ENCODE measurements at regions not wholly inside any gene's neighbourhood (a gene's known extent, or its start where the extent isn't known, plus 50 kb on each side); places are given as distances from the start of the nearest gene placed in this dataset.

DNA sequence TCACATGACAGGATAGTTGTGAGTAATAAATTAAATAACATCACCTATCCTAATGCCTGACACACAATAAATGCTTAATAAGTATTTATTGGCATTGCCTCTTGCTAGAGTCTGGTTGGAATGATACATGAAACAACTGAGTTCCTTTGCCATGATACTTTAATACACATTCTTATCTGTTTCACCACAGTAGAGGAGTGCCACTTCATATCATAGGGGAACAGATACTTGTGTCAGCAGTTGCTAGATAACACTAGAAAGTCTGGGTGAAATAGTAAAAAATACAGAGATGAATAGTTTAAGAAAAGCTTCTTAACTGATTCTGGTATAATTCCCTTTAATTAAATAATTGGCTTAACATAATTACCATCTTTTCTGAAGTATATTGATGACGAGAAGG, 380.0 kb upstream of the GOLIM4 start:
- TF ChIP-seq POLR2A (IDR thresholded peaks at IDR 0.05): no peak
- TF ChIP-seq, protein P1, sequence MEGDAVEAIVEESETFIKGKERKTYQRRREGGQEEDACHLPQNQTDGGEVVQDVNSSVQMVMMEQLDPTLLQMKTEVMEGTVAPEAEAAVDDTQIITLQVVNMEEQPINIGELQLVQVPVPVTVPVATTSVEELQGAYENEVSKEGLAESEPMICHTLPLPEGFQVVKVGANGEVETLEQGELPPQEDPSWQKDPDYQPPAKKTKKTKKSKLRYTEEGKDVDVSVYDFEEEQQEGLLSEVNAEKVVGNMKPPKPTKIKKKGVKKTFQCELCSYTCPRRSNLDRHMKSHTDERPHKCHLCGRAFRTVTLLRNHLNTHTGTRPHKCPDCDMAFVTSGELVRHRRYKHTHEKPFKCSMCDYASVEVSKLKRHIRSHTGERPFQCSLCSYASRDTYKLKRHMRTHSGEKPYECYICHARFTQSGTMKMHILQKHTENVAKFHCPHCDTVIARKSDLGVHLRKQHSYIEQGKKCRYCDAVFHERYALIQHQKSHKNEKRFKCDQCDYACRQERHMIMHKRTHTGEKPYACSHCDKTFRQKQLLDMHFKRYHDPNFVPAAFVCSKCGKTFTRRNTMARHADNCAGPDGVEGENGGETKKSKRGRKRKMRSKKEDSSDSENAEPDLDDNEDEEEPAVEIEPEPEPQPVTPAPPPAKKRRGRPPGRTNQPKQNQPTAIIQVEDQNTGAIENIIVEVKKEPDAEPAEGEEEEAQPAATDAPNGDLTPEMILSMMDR (IDR thresholded peaks at IDR 0.05): no peak

All from thyroid gland (tissue), 4 donors.